ENCODE measurements at regions not wholly inside any gene's neighbourhood (a gene's known extent, or its start where the extent isn't known, plus 50 kb on each side); places are given as distances from the start of the nearest gene placed in this dataset.

- Histone ChIP-seq H3K4me3 (ENCODE audit: low read length in 3 of 3) (no peak overlapping the region), H3K9me3 (ENCODE audit: control insufficient read depth in 2 of 3, insufficient read depth in 1 of 3, low read length in 3 of 3) (no peaks in the 10 kb centered on the region), H3K4me1 (ENCODE audit: control insufficient read depth in 2 of 3, insufficient read depth in 2 of 3, low read depth in 1 of 3, low read length in 3 of 3) (no peaks in the 10 kb centered on the region), H3K27ac (ENCODE audit: low read depth in 2 of 2, low read length in 2 of 2) (no peak overlapping the region), H3K36me3 (ENCODE audit: control insufficient read depth in 2 of 3, insufficient read depth in 3 of 3, low read length in 3 of 3) (no peaks in the 10 kb centered on the region), H3K27me3 (ENCODE audit: control insufficient read depth, insufficient read depth, low read length) (no peaks in the 10 kb centered on the region), H3K9ac (ENCODE audit: low read length in 3 of 3) (no peak overlapping the region)
- DNase-seq, result no peak
- TF ChIP-seq CTCF (IDR thresholded peaks at IDR 0.05; ENCODE audit: borderline replicate concordance, extremely low read depth, insufficient read depth), result no peak
- intact Hi-C loops (cut with DNase I), result no loop called here
- no peak for FAIRE-seq
Observed at GRCh38 chr1:193524021-193524420, 337.6 kb upstream of the B3GALT2 start.

- Histone ChIP-seq H3K36me3 (ENCODE audit: control insufficient read depth in 2 of 3, insufficient read depth in 3 of 3, low read length in 3 of 3) (no peaks in the 10 kb centered on the region), H3K27me3 (ENCODE audit: control insufficient read depth, insufficient read depth, low read length) (no peaks in the 10 kb centered on the region), H3K4me1 (ENCODE audit: control insufficient read depth in 2 of 3, insufficient read depth in 2 of 3, low read depth in 1 of 3, low read length in 3 of 3) (no peaks in the 10 kb centered on the region), H3K27ac (ENCODE audit: low read depth in 2 of 2, low read length in 2 of 2) (no peak overlapping the region), H3K9me3 (ENCODE audit: control insufficient read depth in 2 of 3, insufficient read depth in 1 of 3, low read length in 3 of 3) (no peaks in the 10 kb centered on the region), H3K9ac (ENCODE audit: low read length in 3 of 3) (no peak overlapping the region), H3K4me3 (ENCODE audit: low read length in 3 of 3) (no peak overlapping the region)
- DNase-seq (no peak), FAIRE-seq (no peak)
- intact Hi-C loops (cut with DNase I), result no loop called here
- TF ChIP-seq CTCF (IDR thresholded peaks at IDR 0.05; ENCODE audit: borderline replicate concordance, extremely low read depth, insufficient read depth), result no peak
Observed at GRCh38 chr1:193520472-193520871, 334.1 kb upstream of the B3GALT2 start.

- Histone ChIP-seq H3K4me1 (ENCODE audit: control insufficient read depth in 2 of 3, insufficient read depth in 2 of 3, low read depth in 1 of 3, low read length in 3 of 3) (no peaks in the 10 kb centered on the region), H3K9me3 (ENCODE audit: control insufficient read depth in 2 of 3, insufficient read depth in 1 of 3, low read length in 3 of 3) (no peaks in the 10 kb centered on the region), H3K27ac (ENCODE audit: low read depth in 2 of 2, low read length in 2 of 2) (no peak overlapping the region), H3K36me3 (ENCODE audit: control insufficient read depth in 2 of 3, insufficient read depth in 3 of 3, low read length in 3 of 3) (no peaks in the 10 kb centered on the region), H3K4me3 (ENCODE audit: low read length in 3 of 3) (no peak overlapping the region), H3K27me3 (ENCODE audit: control insufficient read depth, insufficient read depth, low read length) (no peaks in the 10 kb centered on the region), H3K9ac (ENCODE audit: low read length in 3 of 3) (no peak overlapping the region)
- no peak for DNase-seq
- no peak for TF ChIP-seq CTCF (IDR thresholded peaks at IDR 0.05; ENCODE audit: borderline replicate concordance, extremely low read depth, insufficient read depth)
- no peak for FAIRE-seq
- intact Hi-C loops (cut with DNase I), result no loop called here
Observed at GRCh38 chr1:193519922-193520321, 333.5 kb upstream of the B3GALT2 start.

GRCh38 chr1:193516755-193517388 lies 330.5 kb upstream of the B3GALT2 start:
- no peaks in the 10 kb centered on the region for H3K36me3 ChIP-seq (ENCODE audit: control insufficient read depth in 2 of 3, insufficient read depth in 3 of 3, low read length in 3 of 3)
- H3K4me1 ChIP-seq (ENCODE audit: control insufficient read depth in 2 of 3, insufficient read depth in 2 of 3, low read depth in 1 of 3, low read length in 3 of 3), result no peaks in the 10 kb centered on the region
- no peaks in the 10 kb centered on the region for H3K27me3 ChIP-seq (ENCODE audit: control insufficient read depth, insufficient read depth, low read length)
- no peak for FAIRE-seq
- no peak overlapping the region for H3K27ac ChIP-seq (ENCODE audit: low read depth in 2 of 2, low read length in 2 of 2)
- TF ChIP-seq CTCF (IDR thresholded peaks at IDR 0.05; ENCODE audit: borderline replicate concordance, extremely low read depth, insufficient read depth), result no peak
- no peak for DNase-seq
- H3K9ac ChIP-seq (ENCODE audit: low read length in 3 of 3), result no peak overlapping the region
- no peaks in the 10 kb centered on the region for H3K9me3 ChIP-seq (ENCODE audit: control insufficient read depth in 2 of 3, insufficient read depth in 1 of 3, low read length in 3 of 3)
- intact Hi-C loops (cut with DNase I), result no loop called here
- no peak overlapping the region for H3K4me3 ChIP-seq (ENCODE audit: low read length in 3 of 3)

All from kidney (tissue), 13 donors.